K562 (cell line): ENCODE measurements at regions not wholly inside any gene's neighbourhood (a gene's known extent, or its start where the extent isn't known, plus 50 kb on each side); places are given as distances from the start of the nearest gene placed in this dataset.

Experiments used
- ATAC-seq: fragments of 200-7000 bp; cut with Tn5 transposase; 3 replicates; pipeline ENCODE4 v1.9.1; 2020; ENCODE audit warnings: moderate library complexity
- BruUV-seq: library from RNA; stranded (reverse); fragments of 400-500 nt; replicated peaks from 2 replicates; lab custom pipeline; 2021; lab: Mats Ljungman, UMichigan
- CTCF ChIA-PET: fragments of 300-600 bp; formaldehyde crosslinking; extraction: SDS; loops from one replicate; lab custom pipeline; 2021; ENCODE audit warnings: low intra/inter-chr PET ratio; lab: Yijun Ruan, JAX
- POLR2A ChIA-PET: fragments of 300-600, 350-650 bp; sonication (Branson Sonifier 250); formaldehyde crosslinking; extraction: SDS; loops from one replicate; lab custom pipeline; 2021; ENCODE audit warnings: antibody characterized with exemption, inconsistent platforms; lab: Yijun Ruan, JAX
- DNase-seq, 4 experiments: peaks; one replicate each; pipeline versions ENCODE4 v3.0.0 to v3.0.0-alpha.2; 2011 to 2018; ENCODE audit warnings: low spot score in 3 of 4, mixed read lengths in 3 of 4; ENCODE audit errors: extremely low read depth in 1 of 4
- FAIRE-seq: peaks from 2 replicates; lab custom pipeline; 2011; peaks lifted over from hg19 to GRCh38; lab: Jason Lieb, UNC
- H2AFZ ChIP-seq: 2 replicates; pipeline ENCODE4 v1.6.0; 2011; ENCODE audit warnings: low read depth, low read length, control low read depth, inconsistent platforms
- H3K27ac ChIP-seq: fragments of 200-600 bp; 3 replicates; pipeline ENCODE4 v1.8.0; 2011; ENCODE audit warnings: low read depth, mild to moderate bottlenecking, control low read depth, inconsistent platforms, low read length, moderate library complexity, mixed read lengths; ENCODE audit errors: extremely low read depth
- H3K27me3 ChIP-seq, 2 experiments: fragments of 300-600 bp in 1 of 2; 2 replicates in 1 of 2; 3 replicates in 1 of 2; pipeline versions ENCODE4 v1.6.0 to v1.8.0; 2011; ENCODE audit warnings: inconsistent platforms in 2 of 2, low read length in 2 of 2, mild to moderate bottlenecking in 1 of 2, mixed read lengths in 1 of 2, moderate library complexity in 1 of 2; ENCODE audit not compliant: control insufficient read depth in 2 of 2, insufficient read depth in 2 of 2
- H3K36me3 ChIP-seq: fragments of 300-600 bp; 3 replicates; pipeline ENCODE4 v1.8.0; 2011; ENCODE audit warnings: mild to moderate bottlenecking, low read length, inconsistent platforms; ENCODE audit not compliant: control insufficient read depth, insufficient read depth
- H3K4me1 ChIP-seq, 2 experiments: fragments of 200-600 bp in 1 of 2; replicated peaks in 1 of 2; 2 replicates in 1 of 2; 3 replicates in 1 of 2; pipeline versions ENCODE4 v1.5.1 to v1.8.0; 2011; ENCODE audit warnings: inconsistent platforms in 2 of 2, low read length in 2 of 2, mild to moderate bottlenecking in 1 of 2, mixed read lengths in 1 of 2, moderate library complexity in 1 of 2; ENCODE audit not compliant: control insufficient read depth in 2 of 2, insufficient read depth in 2 of 2
- H3K4me2 ChIP-seq: 2 replicates; pipeline ENCODE4 v1.6.1; 2011; ENCODE audit warnings: low read length, control low read depth, inconsistent platforms, mixed read lengths; ENCODE audit not compliant: insufficient read depth
- H3K4me3 ChIP-seq: fragments of 200-600 bp; sonication (generic), shearing (Covaris generic); 2 replicates; pipeline ENCODE4 v1.5.1; 2016; ENCODE audit warnings: control low read depth, inconsistent platforms
- H3K79me2 ChIP-seq: fragments of 200-600 bp; 3 replicates; pipeline ENCODE4 v1.8.0; 2011; ENCODE audit warnings: low read length, inconsistent platforms; ENCODE audit not compliant: control insufficient read depth, insufficient read depth
- H3K9ac ChIP-seq, 2 experiments: 2 replicates each; pipeline versions ENCODE4 v1.6.0 to v1.6.1; 2011; ENCODE audit warnings: low read depth in 2 of 2, low read length in 2 of 2, control low read depth in 1 of 2, inconsistent platforms in 1 of 2, mild to moderate bottlenecking in 1 of 2, mixed read lengths in 1 of 2; ENCODE audit not compliant: insufficient read depth in 1 of 2
- H3K9me1 ChIP-seq: one replicate; pipeline ENCODE4 v1.6.0; 2011; ENCODE audit warnings: inconsistent platforms, mild to moderate bottlenecking, low read length, moderate library complexity; ENCODE audit not compliant: control insufficient read depth, insufficient read depth
- H3K9me3 ChIP-seq: replicated peaks from 2 replicates; pipeline ENCODE4 v1.5.1; 2011; ENCODE audit warnings: low read depth, low read length, inconsistent platforms; ENCODE audit not compliant: control insufficient read depth, insufficient read depth
- H4K20me1 ChIP-seq: replicated peaks from 2 replicates; pipeline ENCODE4 v1.6.1; 2011; ENCODE audit warnings: low read length, inconsistent platforms, mixed read lengths; ENCODE audit not compliant: control insufficient read depth, insufficient read depth
- CEBPG ChIP-seq, 3 experiments: fragments of 200-800 bp in 1 of 3; sonication (Bioruptor generic) in 1 of 3; sonication (generic) in 1 of 3; formaldehyde crosslinking in 1 of 3; IDR thresholded peaks in 2 of 3; conservative IDR thresholded peaks in 1 of 3; 2 replicates each; pipeline versions ENCODE4 v1.6.1 to v1.8.0; 2016 to 2022; ENCODE audit warnings: missing compliant biosample characterization in 2 of 3, missing genetic modification characterization in 2 of 3, mild to moderate bottlenecking in 1 of 3, missing genetic modification reagents in 1 of 3
- CHD2 ChIP-seq: IDR thresholded peaks from 2 replicates; pipeline ENCODE4 v1.6.1; 2011; ENCODE audit warnings: low read depth, low read length
- JUNB ChIP-seq: fragments of 450-650 bp; formaldehyde crosslinking; conservative IDR thresholded peaks from 2 replicates; pipeline ENCODE4 v1.4.0; 2020; ENCODE audit warnings: mild to moderate bottlenecking
- LCOR ChIP-seq: sonication (generic); formaldehyde crosslinking; IDR thresholded peaks from 2 replicates; pipeline ENCODE4 v1.8.0; 2022; ENCODE audit warnings: mild to moderate bottlenecking, missing genetic modification reagents
- MCM2 ChIP-seq: fragments of 450-650 bp; IDR thresholded peaks from 2 replicates; pipeline ENCODE4 v1.6.1; 2017; ENCODE audit warnings: low read depth, mild to moderate bottlenecking
- MEIS2 ChIP-seq: fragments of 450-650 bp; IDR thresholded peaks from 2 replicates; pipeline ENCODE4 v1.6.1; 2014; ENCODE audit warnings: mild to moderate bottlenecking; ENCODE audit not compliant: partially characterized antibody
- PHF8 ChIP-seq: fragments of 200-600 bp; sonication (generic); IDR thresholded peaks from 2 replicates; pipeline ENCODE4 v1.6.1; 2012; ENCODE audit warnings: mixed run types, mild to moderate bottlenecking, inconsistent platforms, low read length, moderate library complexity, borderline replicate concordance
- SNIP1 ChIP-seq: fragments of 450-650 bp; IDR thresholded peaks from 2 replicates; pipeline ENCODE4 v1.7.1; 2017; ENCODE audit warnings: low read depth, mild to moderate bottlenecking
- ZNF232 ChIP-seq: sonication (generic); formaldehyde crosslinking; IDR thresholded peaks from 2 replicates; pipeline ENCODE4 v1.8.0; 2022; ENCODE audit warnings: mild to moderate bottlenecking, missing genetic modification reagents
- ZNF263 ChIP-seq: sonication (generic); formaldehyde crosslinking; IDR thresholded peaks from 2 replicates; pipeline ENCODE4 v1.8.0; 2022; ENCODE audit warnings: mild to moderate bottlenecking, missing genetic modification reagents, borderline replicate concordance
- WGBS: fragments of 100-300 bp; shearing (Covaris generic); methylation state at CpG from one replicate; pipeline ENCODE4 v1.1.6; 2016; ENCODE audit warnings: low coverage, mixed read lengths; ENCODE audit not compliant: insufficient coverage; ENCODE audit errors: missing lambda C conversion rate; 5-methylcytosine and 5-hydroxymethylcytosine counted together
- in situ Hi-C: fragments of 300-500 bp; cut with MboI; formaldehyde crosslinking; loops from 4 replicates; pipeline ENCODE4 v1.15.0; 2018; ENCODE audit warnings: inconsistent platforms, mixed read lengths
- intact Hi-C: fragments of 100-400 bp; cut with micrococcal nuclease; formaldehyde crosslinking; loops from 2 replicates; pipeline ENCODE4 v1.14.2; 2022

- TF ChIP-seq CEBPG (CRISPR knock-in tag; IDR thresholded peaks at IDR 0.05) (no peak), CEBPG (tag; conservative IDR thresholded peaks at IDR 0.05 in 1 of 2, IDR thresholded peaks at IDR 0.05 in 1 of 2) (no peak), JUNB (CRISPR knock-in tag) (no peak)
These were observed 775.6 kb downstream of the ROBO2 start (continued) for GRCh38 chr3:77815467-77815866.

DNA sequence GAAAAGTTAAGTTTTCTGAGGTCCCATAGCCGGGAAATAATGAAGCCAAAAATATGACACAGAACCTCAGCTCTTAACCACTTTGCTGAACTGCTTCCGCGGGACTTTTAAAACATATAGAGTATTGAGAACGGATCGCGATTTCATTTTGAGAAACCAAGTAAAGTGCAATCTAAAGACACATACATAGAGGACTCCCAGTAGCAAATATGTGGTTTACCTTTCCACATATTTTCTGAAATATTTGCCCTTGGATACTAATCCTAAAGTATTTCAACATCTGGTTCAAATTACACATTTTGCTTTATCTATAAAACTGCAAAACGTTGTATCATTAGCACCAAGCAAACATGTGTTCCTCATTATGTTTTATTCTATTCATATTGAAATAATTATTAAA, 776.5 kb downstream of the ROBO2 start:
- WGBS, result 0% methylated on average over 7 of the region's 7 CpGs
- no peak overlapping the region for H3K9ac ChIP-seq
- no peaks in the 10 kb centered on the region for H3K27me3 ChIP-seq
- H2AFZ ChIP-seq, result no peak overlapping the region
- H3K9me3 ChIP-seq, result no peaks in the 10 kb centered on the region; the same call in 1 of the 2 replicates
- H3K36me3 ChIP-seq, result no peaks in the 10 kb centered on the region
- ATAC-seq, result no peak
- BruUV-seq, result no TSS peak
- intact Hi-C loops (no loop called here), in situ Hi-C loops (no loop called here)
- ChIA-PET POLR2A (no interaction called here), CTCF (no interaction called here)
- H3K4me1 ChIP-seq, result no peaks in the 10 kb centered on the region
- no peak for FAIRE-seq
- H3K4me3 ChIP-seq, result no peak overlapping the region
- DNase-seq, result no peak
- H3K79me2 ChIP-seq, result no peaks in the 10 kb centered on the region
- TF ChIP-seq CHD2, result no peak
- no peak for TF ChIP-seq LCOR (CRISPR knock-in tag)
- TF ChIP-seq ZNF232 (CRISPR knock-in tag), result no peak
- TF ChIP-seq SNIP1, result no peak
- no peak for TF ChIP-seq ZNF263
- no peak for TF ChIP-seq MCM2
- no peak for TF ChIP-seq PHF8
- no peak for TF ChIP-seq MEIS2
- H3K27ac ChIP-seq, result no peak overlapping the region
- H3K4me2 ChIP-seq, result no peak overlapping the region
- H3K9me1 ChIP-seq, result no peaks in the 10 kb centered on the region
- no peaks in the 10 kb centered on the region for H4K20me1 ChIP-seq
